ENCODE measurements at regions not wholly inside any gene's neighbourhood (a gene's known extent, or its start where the extent isn't known, plus 50 kb on each side); places are given as distances from the start of the nearest gene placed in this dataset.

- peaks cover 0 to 12% (median 1%) of the 10 kb centered on the region in 12 donors for H3K9me3 ChIP-seq
- TF ChIP-seq CTCF (IDR thresholded peaks at IDR 0.05) (no peak), POLR2A (IDR thresholded peaks at IDR 0.05) (no peak)
- no peaks in the 10 kb centered on the region for H3K4me1 ChIP-seq
- DNase-seq: no peak
- intact Hi-C loops (cut with DNase I): no loop called here
- no peaks in the 10 kb centered on the region for H3K27me3 ChIP-seq
- ATAC-seq: no peak
- H3K27ac ChIP-seq: no peak overlapping the region
- no peaks in the 10 kb centered on the region for H3K36me3 ChIP-seq
- H3K4me3 ChIP-seq: no peak overlapping the region
Measured at GRCh38 chr4:178599521-178599920, 1157.3 kb upstream of the AGA start.

DNA sequence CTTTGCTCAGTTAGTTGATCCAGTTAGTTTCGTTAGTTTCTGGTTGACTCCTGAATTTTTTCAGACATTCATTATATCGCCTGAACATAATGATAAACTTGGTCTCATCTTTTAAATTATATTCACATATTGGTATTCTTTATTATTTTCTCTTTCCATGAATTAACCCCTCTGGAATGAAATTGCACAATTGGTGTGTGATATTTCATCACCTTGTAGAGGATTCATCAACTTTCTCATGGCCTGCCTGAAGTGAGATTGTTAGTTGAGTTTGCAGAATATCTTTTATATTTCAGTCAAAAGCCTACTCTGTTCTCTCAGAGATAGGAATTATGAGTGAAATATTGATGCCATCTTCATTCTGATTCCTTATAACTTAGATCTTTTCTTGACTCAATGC lies 1160.6 kb upstream of the AGA start:
- TF ChIP-seq POLR2A (IDR thresholded peaks at IDR 0.05) (no peak), CTCF (IDR thresholded peaks at IDR 0.05) (no peak)
- intact Hi-C loops (cut with DNase I): loop anchor here in 1 of 10 donors (5.0 kb wide), 1 partner anchor 151 kb away; no protein-coding TSS in a partner anchor
- Histone ChIP-seq H3K27ac (no peak overlapping the region), H3K27me3 (no peaks in the 10 kb centered on the region), H3K36me3 (no peaks in the 10 kb centered on the region), H3K9me3 (peaks cover 0 to 12% (median 1%) of the 10 kb centered on the region in 12 donors), H3K4me3 (no peak overlapping the region), H3K4me1 (no peaks in the 10 kb centered on the region)
- WGBS, 4 donors: 41 to 74% (median 52%) methylated on average over 2 of the region's 2 CpGs
- no peak for DNase-seq
- ATAC-seq: no peak

DNA sequence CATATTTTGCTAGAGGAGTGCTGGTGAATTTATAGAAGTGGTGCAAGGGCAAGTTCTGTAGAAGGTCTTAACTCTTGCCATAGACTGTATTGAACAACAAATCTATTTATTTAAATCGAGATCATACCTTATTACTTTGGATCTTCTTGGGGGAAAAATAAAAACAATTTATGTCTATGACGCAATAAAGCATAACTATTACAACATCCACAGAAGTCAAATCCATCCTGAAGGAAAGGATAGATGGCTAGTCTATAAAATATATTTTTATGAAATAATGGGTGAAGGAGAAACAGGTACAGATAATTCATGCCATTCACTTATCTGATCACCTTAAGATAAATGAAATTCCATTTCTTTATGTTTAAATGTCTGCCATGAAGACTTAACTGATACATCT lies 1168.8 kb upstream of the AGA start:
- H3K9me3 ChIP-seq: no peaks in the 10 kb centered on the region
- no peak overlapping the region for H3K4me3 ChIP-seq
- H3K27ac ChIP-seq: no peak overlapping the region
- DNase-seq: no peak
- no peaks in the 10 kb centered on the region for H3K4me1 ChIP-seq
- no peak for ATAC-seq
- 75 to 81% (median 78%) methylated on average over 2 of the region's 2 CpGs for WGBS, 4 donors
- intact Hi-C loops (cut with DNase I): no loop called here
- no peaks in the 10 kb centered on the region for H3K36me3 ChIP-seq
- no peak for TF ChIP-seq CTCF (IDR thresholded peaks at IDR 0.05)
- no peak for TF ChIP-seq POLR2A (IDR thresholded peaks at IDR 0.05)
- no peaks in the 10 kb centered on the region for H3K27me3 ChIP-seq

- TF ChIP-seq POLR2A (IDR thresholded peaks at IDR 0.05) (no peak), CTCF (IDR thresholded peaks at IDR 0.05) (no peak)
- ATAC-seq (no peak), DNase-seq (no peak)
- intact Hi-C loops (cut with DNase I): no loop called here
- Histone ChIP-seq H3K9me3 (peaks cover 0 to 4% (median 0%) of the 10 kb centered on the region in 12 donors), H3K4me1 (no peaks in the 10 kb centered on the region), H3K36me3 (no peaks in the 10 kb centered on the region), H3K27me3 (no peaks in the 10 kb centered on the region), H3K27ac (no peak overlapping the region), H3K4me3 (no peak overlapping the region)
- WGBS, 4 donors: 53 to 72% (median 62%) methylated on average over 4 of the region's 4 CpGs
Measured at GRCh38 chr4:178612733-178613132, 1170.5 kb upstream of the AGA start.

Measured in heart left ventricle (tissue), 16 donors.